Adrenal gland (tissue), 9 donors: ENCODE measurements at regions not wholly inside any gene's neighbourhood (a gene's known extent, or its start where the extent isn't known, plus 50 kb on each side); places are given as distances from the start of the nearest gene placed in this dataset.

ENCODE experiments used
- DNase-seq, 7 donors: peaks; one replicate each; pipeline ENCODE4 v3.0.0-alpha.2; 2019 to 2020
- H3K27ac ChIP-seq, 5 donors: fragments of 200-600 bp; sonication (generic) in 4 of 5; 1 replicate in 3 of 5; 2 replicates in 2 of 5; pipeline versions ENCODE4 v1.5.1 to v1.8.0; 2016 to 2020; ENCODE audit warnings: mild to moderate bottlenecking in 1 of 5
- H3K27me3 ChIP-seq: fragments of 200-600 bp; 2 replicates; pipeline ENCODE4 v1.8.0; 2021
- H3K36me3 ChIP-seq, 2 donors: fragments of 200-600 bp; replicated peaks in 1 of 2; 1 replicate in 1 of 2; 2 replicates in 1 of 2; pipeline versions ENCODE4 v1.5.1 to v1.8.0; 2018 to 2022
- H3K4me1 ChIP-seq, 2 donors: fragments of 200-600 bp; replicated peaks in 1 of 2; 1 replicate in 1 of 2; 2 replicates in 1 of 2; pipeline versions ENCODE4 v1.5.1 to v1.8.0; 2018 to 2021
- H3K4me3 ChIP-seq, 4 donors: fragments of 200-600 bp; sonication (generic) in 3 of 4; one replicate each; pipeline ENCODE4 v1.5.1; 2016 to 2018
- H3K9me3 ChIP-seq, 3 donors: fragments of 200-600 bp; sonication (generic) in 1 of 3; replicated peaks in 1 of 3; 1 replicate in 2 of 3; 2 replicates in 1 of 3; pipeline versions ENCODE4 v1.5.1 to v1.8.0; 2016 to 2021
- CTCF ChIP-seq, 6 experiments: fragments of 450-650 bp in 4 of 6; fragments of 200-600 bp in 2 of 6; sonication (generic) in 1 of 6; IDR thresholded peaks; 1 replicate in 5 of 6; 2 replicates in 1 of 6; pipeline versions ENCODE4 v1.5.1 to v1.8.0; 2016 to 2021; ENCODE audit warnings: antibody characterized with exemption in 6 of 6, mild to moderate bottlenecking in 2 of 6, moderate library complexity in 1 of 6
- POLR2A ChIP-seq, 2 donors: fragments of 450-650 bp; IDR thresholded peaks; one replicate each; pipeline ENCODE4 v1.6.1; 2017; ENCODE audit warnings: antibody characterized with exemption in 2 of 2, mild to moderate bottlenecking in 2 of 2, moderate library complexity in 1 of 2
- WGBS, 4 donors: extraction: QIAGEN DNeasy Blood & Tissue Kit in 2 of 4; methylation state at CpG; one replicate each; pipeline versions ENCODE4 v1.1.5 to v1.1.7; 2013 to 2017; 5-methylcytosine and 5-hydroxymethylcytosine counted together
- intact Hi-C, 2 donors: fragments of 100-400 bp; cut with DNase I; formaldehyde crosslinking; loops; one replicate each; pipeline versions ENCODE4 v1.14.1 to v1.15.0; 2022 to 2023
- donor health status: healthy with polysubstance abuse.
- donor health status: Bipolar disorder and iron deficiency.
- donor health status: DM: yes; HTN: yes; CAD: no.
- donor health status: DM: no; HTN: no; CAD: no.
- donor health status: DM: no; HTN: no; CAD: no.

- H3K36me3 ChIP-seq, result no peaks in the 10 kb centered on the region
- no peak for DNase-seq
- H3K27ac ChIP-seq, result no peak overlapping the region
- H3K4me3 ChIP-seq, result no peak overlapping the region
- no peaks in the 10 kb centered on the region for H3K4me1 ChIP-seq
- intact Hi-C loops, result no loop called here
- no peaks in the 10 kb centered on the region for H3K27me3 ChIP-seq
- H3K9me3 ChIP-seq, result no peaks in the 10 kb centered on the region
- TF ChIP-seq POLR2A (IDR thresholded peaks at IDR 0.05), result no peak
- TF ChIP-seq CTCF (IDR thresholded peaks at IDR 0.05), result no peak
Measured at GRCh38 chr18:53799134-53799533, 425.3 kb downstream of the MBD2 start.

DNA sequence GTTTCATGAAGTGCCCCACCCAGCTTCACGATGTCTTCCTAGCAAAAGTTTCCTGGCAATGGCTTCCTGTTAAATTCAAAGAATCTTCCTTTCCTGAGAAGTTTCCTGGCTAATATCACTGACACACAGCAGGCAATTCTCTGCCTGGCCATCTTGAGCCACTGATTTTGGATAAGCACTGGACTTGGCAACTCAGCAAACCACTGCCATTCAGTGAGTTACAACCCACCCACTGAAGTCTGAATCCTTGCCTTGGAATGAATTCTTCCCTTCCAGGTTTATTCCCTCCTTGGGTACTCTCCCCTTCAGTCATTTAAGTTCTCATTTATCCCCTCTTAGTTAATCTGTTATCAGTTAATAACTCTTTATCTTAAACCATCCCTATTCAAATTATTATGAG is 426.0 kb downstream of the MBD2 start:
- Histone ChIP-seq H3K4me1 (no peaks in the 10 kb centered on the region), H3K27ac (no peak overlapping the region), H3K27me3 (no peaks in the 10 kb centered on the region), H3K36me3 (no peaks in the 10 kb centered on the region), H3K4me3 (no peak overlapping the region), H3K9me3 (no peaks in the 10 kb centered on the region)
- DNase-seq, result no peak
- 64 to 74% (median 71%) methylated on average over 1 of the region's 1 CpG; no CpG with 5 or more reads in 1 of the 4 donors for whole genome bisulfite sequencing, 4 donors
- no peak for TF ChIP-seq POLR2A (IDR thresholded peaks at IDR 0.05)
- no peak for TF ChIP-seq CTCF (IDR thresholded peaks at IDR 0.05)
- intact Hi-C loops, result no loop called here

DNA sequence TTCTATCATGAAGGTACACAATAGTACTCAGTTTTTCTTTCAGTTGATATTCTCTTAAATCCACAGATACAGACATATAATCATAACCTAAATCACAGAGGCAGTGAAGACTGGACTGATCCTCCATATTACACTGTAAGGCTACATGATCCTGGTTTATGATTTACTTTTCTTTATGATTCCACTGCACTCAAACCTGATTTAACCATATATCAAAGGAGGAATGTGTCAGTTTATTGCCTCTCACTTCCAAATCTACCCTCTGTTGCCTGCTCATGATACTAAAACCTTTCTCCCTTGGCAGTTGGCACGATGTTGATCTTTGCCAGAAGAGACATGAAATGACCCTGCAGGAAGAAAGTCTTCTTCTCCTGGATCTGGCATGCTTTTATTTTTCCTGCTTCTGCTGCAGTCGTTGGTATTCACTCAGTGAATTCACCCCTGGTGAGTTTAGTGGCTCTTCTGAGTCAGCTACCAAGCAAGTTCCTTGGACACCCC is 426.4 kb downstream of the MBD2 start:
- TF ChIP-seq POLR2A (IDR thresholded peaks at IDR 0.05) (no peak), CTCF (IDR thresholded peaks at IDR 0.05) (no peak)
- Histone ChIP-seq H3K4me3 (no peak overlapping the region), H3K4me1 (no peaks in the 10 kb centered on the region), H3K27ac (no peak overlapping the region), H3K36me3 (no peaks in the 10 kb centered on the region), H3K27me3 (no peaks in the 10 kb centered on the region), H3K9me3 (no peaks in the 10 kb centered on the region)
- DNase-seq, result no peak
- WGBS, 4 donors, result 58 to 63% (median 60%) methylated on average over 2 of the region's 2 CpGs
- intact Hi-C loops, result no loop called here

DNA sequence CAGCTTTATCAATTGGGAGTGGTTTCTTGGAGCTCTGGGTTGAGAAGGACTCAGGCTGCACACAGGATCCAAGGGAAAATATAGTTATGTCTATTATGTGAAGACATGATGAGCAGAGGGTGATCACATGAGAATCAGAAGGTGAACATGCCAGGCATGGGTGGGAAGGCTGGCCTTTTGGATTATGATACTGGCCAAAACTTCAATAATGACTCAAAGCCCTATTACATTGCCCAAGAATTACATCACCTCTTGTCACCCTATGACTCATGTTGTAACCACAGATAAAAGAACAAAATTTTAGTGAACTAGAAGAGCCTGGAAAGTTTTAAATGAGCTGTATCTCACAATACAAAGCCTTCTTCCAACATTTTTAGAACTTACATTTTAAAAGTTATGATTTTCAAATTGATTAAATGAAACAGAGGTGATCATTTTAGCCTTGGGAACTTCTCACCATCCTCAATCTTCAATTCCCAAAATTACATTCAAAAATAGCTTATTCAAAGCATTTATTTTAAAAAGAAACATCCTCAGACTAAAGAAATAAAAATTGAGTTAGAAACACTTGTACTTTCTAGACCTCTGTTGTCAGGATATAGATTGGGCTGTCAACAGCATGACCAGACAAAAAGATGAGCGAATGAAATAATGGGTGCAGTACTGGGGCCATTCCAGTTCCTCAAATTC is 428.3 kb downstream of the MBD2 start:
- 79 to 88% (median 84%) methylated on average over 1 of the region's 1 CpG for WGBS, 4 donors
- Histone ChIP-seq H3K36me3 (no peaks in the 10 kb centered on the region), H3K27me3 (no peaks in the 10 kb centered on the region), H3K4me1 (no peaks in the 10 kb centered on the region), H3K27ac (no peak overlapping the region), H3K9me3 (no peaks in the 10 kb centered on the region), H3K4me3 (no peak overlapping the region)
- TF ChIP-seq CTCF (IDR thresholded peaks at IDR 0.05) (no peak), POLR2A (IDR thresholded peaks at IDR 0.05) (no peak)
- DNase-seq, result peak in 4 of 7 donors; percentile 10 to 33 (median 17)
- intact Hi-C loops, result no loop called here
